ENCODE measurements at regions not wholly inside any gene's neighbourhood (a gene's known extent, or its start where the extent isn't known, plus 50 kb on each side); places are given as distances from the start of the nearest gene placed in this dataset.

- Histone ChIP-seq H3K4me1 (ENCODE audit: control insufficient read depth, insufficient read depth, low read length) (peaks cover 3% of the 10 kb centered on the region), H3K27ac (ENCODE audit: low read depth, low read length) (no peak overlapping the region), H3K9ac (ENCODE audit: extremely low read depth, low read length, poor library complexity, severe bottlenecking) (no peak overlapping the region), H3K27me3 (ENCODE audit: control insufficient read depth, insufficient read depth, low read length, poor library complexity, severe bottlenecking) (no peaks in the 10 kb centered on the region), H3K9me3 (ENCODE audit: control insufficient read depth, low read length) (no peaks in the 10 kb centered on the region), H3K4me3 (ENCODE audit: low read length) (no peak overlapping the region), H3K36me3 (ENCODE audit: control insufficient read depth, insufficient read depth, low read length) (no peaks in the 10 kb centered on the region)
- DNase-seq, result no peak
- WGBS, 2 experiments (ENCODE audit: insufficient coverage in 1 of 2, insufficient read length in 1 of 2), result 90 to 93% methylated on average over 10 to 16 of the region's 16 CpGs
- Mint-ChIP-seq H3K27ac (no peak overlapping the region), H3K36me3 (ENCODE audit: low read depth) (no peaks in the 10 kb centered on the region), H3K4me3 (no peak overlapping the region), H3K4me1 (peaks cover 13% of the 10 kb centered on the region), H3K27me3 (ENCODE audit: insufficient read depth) (peaks cover 3% of the 10 kb centered on the region), H3K9me3 (peaks cover 3% of the 10 kb centered on the region)
- TF ChIP-seq, protein P1, sequence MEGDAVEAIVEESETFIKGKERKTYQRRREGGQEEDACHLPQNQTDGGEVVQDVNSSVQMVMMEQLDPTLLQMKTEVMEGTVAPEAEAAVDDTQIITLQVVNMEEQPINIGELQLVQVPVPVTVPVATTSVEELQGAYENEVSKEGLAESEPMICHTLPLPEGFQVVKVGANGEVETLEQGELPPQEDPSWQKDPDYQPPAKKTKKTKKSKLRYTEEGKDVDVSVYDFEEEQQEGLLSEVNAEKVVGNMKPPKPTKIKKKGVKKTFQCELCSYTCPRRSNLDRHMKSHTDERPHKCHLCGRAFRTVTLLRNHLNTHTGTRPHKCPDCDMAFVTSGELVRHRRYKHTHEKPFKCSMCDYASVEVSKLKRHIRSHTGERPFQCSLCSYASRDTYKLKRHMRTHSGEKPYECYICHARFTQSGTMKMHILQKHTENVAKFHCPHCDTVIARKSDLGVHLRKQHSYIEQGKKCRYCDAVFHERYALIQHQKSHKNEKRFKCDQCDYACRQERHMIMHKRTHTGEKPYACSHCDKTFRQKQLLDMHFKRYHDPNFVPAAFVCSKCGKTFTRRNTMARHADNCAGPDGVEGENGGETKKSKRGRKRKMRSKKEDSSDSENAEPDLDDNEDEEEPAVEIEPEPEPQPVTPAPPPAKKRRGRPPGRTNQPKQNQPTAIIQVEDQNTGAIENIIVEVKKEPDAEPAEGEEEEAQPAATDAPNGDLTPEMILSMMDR (conservative IDR thresholded peaks at IDR 0.05), result no peak
These were observed 106.9 kb downstream of the RIPK4 start for GRCh38 chr21:41659791-41660560.

DNA sequence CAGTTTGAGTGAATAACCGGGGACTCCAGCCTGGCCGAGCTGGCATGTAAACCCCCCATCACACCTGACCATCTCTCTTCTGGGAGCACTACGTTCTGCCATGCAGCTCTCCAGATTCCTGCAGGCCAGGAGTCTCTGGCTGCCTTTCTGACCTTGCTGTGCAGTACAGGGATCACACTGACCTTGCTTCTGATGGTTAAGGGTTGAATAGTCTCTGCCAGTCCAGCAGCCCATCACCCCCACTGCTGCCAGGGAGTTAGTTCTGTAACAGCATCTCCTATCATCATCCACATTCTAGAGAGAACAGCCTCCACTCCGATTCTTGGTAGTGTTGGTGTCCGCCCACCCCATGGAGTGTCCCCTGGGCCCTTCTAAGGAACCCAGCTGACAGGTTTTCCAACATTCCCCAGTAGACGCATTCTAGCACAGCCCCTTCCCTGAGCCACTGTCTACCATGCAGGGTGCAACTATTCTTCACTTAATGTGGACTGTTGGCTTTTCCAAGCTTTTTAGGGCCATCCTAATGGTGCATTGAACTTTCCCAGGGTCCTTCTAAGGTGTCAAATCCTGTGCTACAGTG lies 109.8 kb downstream of the RIPK4 start:
- TF ChIP-seq, protein P1 (conservative IDR thresholded peaks at IDR 0.05), result no peak
- Mint-ChIP-seq H3K9me3 (peaks cover 11% of the 10 kb centered on the region), H3K4me1 (no peaks in the 10 kb centered on the region), H3K4me3 (no peak overlapping the region), H3K27me3 (ENCODE audit: insufficient read depth) (peaks cover 5% of the 10 kb centered on the region), H3K36me3 (ENCODE audit: low read depth) (no peaks in the 10 kb centered on the region), H3K27ac (no peak overlapping the region)
- H3K27me3 ChIP-seq (ENCODE audit: control insufficient read depth, insufficient read depth, low read length, poor library complexity, severe bottlenecking), result no peaks in the 10 kb centered on the region
- 83 to 89% methylated on average over 5 to 6 of the region's 6 CpGs for WGBS, 2 experiments (ENCODE audit: insufficient coverage in 1 of 2, insufficient read length in 1 of 2)
- H3K36me3 ChIP-seq (ENCODE audit: control insufficient read depth, insufficient read depth, low read length), result no peaks in the 10 kb centered on the region
- H3K9me3 ChIP-seq (ENCODE audit: control insufficient read depth, low read length), result no peaks in the 10 kb centered on the region
- no peaks in the 10 kb centered on the region for H3K4me1 ChIP-seq (ENCODE audit: control insufficient read depth, insufficient read depth, low read length)
- H3K27ac ChIP-seq (ENCODE audit: low read depth, low read length), result no peak overlapping the region
- no peak overlapping the region for H3K9ac ChIP-seq (ENCODE audit: extremely low read depth, low read length, poor library complexity, severe bottlenecking)
- H3K4me3 ChIP-seq (ENCODE audit: low read length), result no peak overlapping the region
- no peak for DNase-seq

DNA sequence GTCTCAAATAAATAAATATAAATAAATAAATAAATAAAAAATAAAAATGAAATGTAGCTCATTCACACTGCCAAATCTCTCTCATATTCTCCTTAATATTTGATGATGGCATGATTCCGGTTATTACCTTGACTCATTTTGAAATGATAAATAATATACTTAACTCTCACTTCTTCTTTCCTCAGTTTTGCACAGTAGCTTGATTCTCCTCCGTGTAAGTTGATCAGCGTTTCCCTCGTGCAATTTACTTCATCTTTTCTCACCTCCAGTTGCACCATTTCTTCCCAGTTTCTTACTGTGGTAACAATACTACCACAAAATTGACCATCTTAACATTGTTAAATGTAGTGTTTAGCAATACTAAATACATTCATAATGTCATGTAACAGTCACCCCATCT lies 111.6 kb downstream of the RIPK4 start:
- no peaks in the 10 kb centered on the region for H3K9me3 ChIP-seq (ENCODE audit: control insufficient read depth, low read length)
- DNase-seq, result no peak
- Mint-ChIP-seq H3K9me3 (peaks cover 11% of the 10 kb centered on the region), H3K4me1 (no peaks in the 10 kb centered on the region), H3K4me3 (no peak overlapping the region), H3K36me3 (ENCODE audit: low read depth) (no peaks in the 10 kb centered on the region), H3K27ac (no peak overlapping the region), H3K27me3 (ENCODE audit: insufficient read depth) (peaks cover 5% of the 10 kb centered on the region)
- H3K27ac ChIP-seq (ENCODE audit: low read depth, low read length), result no peak overlapping the region
- TF ChIP-seq, protein P1 (conservative IDR thresholded peaks at IDR 0.05), result no peak
- no peaks in the 10 kb centered on the region for H3K27me3 ChIP-seq (ENCODE audit: control insufficient read depth, insufficient read depth, low read length, poor library complexity, severe bottlenecking)
- H3K36me3 ChIP-seq (ENCODE audit: control insufficient read depth, insufficient read depth, low read length), result no peaks in the 10 kb centered on the region
- 99 to 100% methylated on average over 4 of the region's 4 CpGs for WGBS, 2 experiments (ENCODE audit: insufficient coverage in 1 of 2, insufficient read length in 1 of 2)
- no peaks in the 10 kb centered on the region for H3K4me1 ChIP-seq (ENCODE audit: control insufficient read depth, insufficient read depth, low read length)
- H3K4me3 ChIP-seq (ENCODE audit: low read length), result no peak overlapping the region
- H3K9ac ChIP-seq (ENCODE audit: extremely low read depth, low read length, poor library complexity, severe bottlenecking), result no peak overlapping the region
